Nephron progenitor cell (in vitro differentiated cells): ENCODE measurements at regions not wholly inside any gene's neighbourhood (a gene's known extent, or its start where the extent isn't known, plus 50 kb on each side); places are given as distances from the start of the nearest gene placed in this dataset.

Experiments used
- DNase-seq: peaks from one replicate; pipeline ENCODE4 v3.0.0; 2021
- H3K27ac Mint-ChIP-seq: 2 replicates; pipeline ENCODE4 v1.8.0; 2021; ENCODE audit warnings: mild to moderate bottlenecking, moderate library complexity, mixed read lengths
- H3K27me3 Mint-ChIP-seq: 2 replicates; pipeline ENCODE4 v1.8.0; 2021; ENCODE audit warnings: mild to moderate bottlenecking, low read depth, mixed read lengths; ENCODE audit not compliant: poor library complexity
- H3K36me3 Mint-ChIP-seq: 2 replicates; pipeline ENCODE4 v1.8.0; 2021; ENCODE audit warnings: low read depth, mixed read lengths
- H3K4me1 Mint-ChIP-seq: 2 replicates; pipeline ENCODE4 v1.8.0; 2021; ENCODE audit warnings: mixed read lengths
- H3K4me3 Mint-ChIP-seq: 2 replicates; pipeline ENCODE4 v1.8.0; 2021; ENCODE audit warnings: mild to moderate bottlenecking, moderate library complexity, mixed read lengths
- H3K9me3 Mint-ChIP-seq: 2 replicates; pipeline ENCODE4 v1.8.0; 2021; ENCODE audit warnings: mild to moderate bottlenecking, moderate library complexity, mixed read lengths
- CTCF ChIP-seq: fragments of 200-600 bp; sonication (generic); IDR thresholded peaks from 2 replicates; pipeline ENCODE4 v1.5.0; 2021; ENCODE audit warnings: antibody characterized with exemption

- H3K9me3 Mint-ChIP-seq = peaks cover 16% of the 10 kb centered on the region
- H3K27me3 Mint-ChIP-seq = peaks cover 8% of the 10 kb centered on the region
- no peak overlapping the region for H3K4me3 Mint-ChIP-seq
- no peak overlapping the region for H3K27ac Mint-ChIP-seq
- DNase-seq = no peak
- no peak for TF ChIP-seq CTCF
- no peaks in the 10 kb centered on the region for H3K36me3 Mint-ChIP-seq
- no peaks in the 10 kb centered on the region for H3K4me1 Mint-ChIP-seq
Observed at GRCh38 chr5:15168358-15168757, 296.8 kb upstream of the ANKH start.

GRCh38 chr5:15160091-15160490, 288.5 kb upstream of the ANKH start:
- Mint-ChIP-seq H3K27ac (no peak overlapping the region), H3K27me3 (peaks cover 5% of the 10 kb centered on the region), H3K4me3 (no peak overlapping the region), H3K36me3 (no peaks in the 10 kb centered on the region), H3K9me3 (no peaks in the 10 kb centered on the region), H3K4me1 (no peaks in the 10 kb centered on the region)
- no peak for TF ChIP-seq CTCF
- no peak for DNase-seq

- Mint-ChIP-seq H3K27ac (no peak overlapping the region), H3K27me3 (peaks cover 9% of the 10 kb centered on the region), H3K4me3 (no peak overlapping the region), H3K36me3 (no peaks in the 10 kb centered on the region), H3K9me3 (no peaks in the 10 kb centered on the region), H3K4me1 (no peaks in the 10 kb centered on the region)
- DNase-seq = no peak
- no peak for TF ChIP-seq CTCF
Observed at GRCh38 chr5:15159606-15160005, 288.0 kb upstream of the ANKH start.

GRCh38 chr5:15142458-15142857, 270.9 kb upstream of the ANKH start:
- Mint-ChIP-seq H3K9me3 (no peaks in the 10 kb centered on the region), H3K36me3 (no peaks in the 10 kb centered on the region), H3K27me3 (peaks cover 4% of the 10 kb centered on the region), H3K27ac (no peak overlapping the region), H3K4me3 (no peak overlapping the region), H3K4me1 (no peaks in the 10 kb centered on the region)
- DNase-seq = no peak
- no peak for TF ChIP-seq CTCF

- DNase-seq = no peak
- H3K4me1 Mint-ChIP-seq = no peaks in the 10 kb centered on the region
- TF ChIP-seq CTCF = no peak
Observed at GRCh38 chr5:15137414-15137813, 265.8 kb upstream of the ANKH start.

GRCh38 chr5:15135661-15136060, 264.1 kb upstream of the ANKH start:
- Mint-ChIP-seq H3K4me1 (no peaks in the 10 kb centered on the region), H3K4me3 (no peak overlapping the region), H3K36me3 (no peaks in the 10 kb centered on the region), H3K9me3 (no peaks in the 10 kb centered on the region), H3K27ac (no peak overlapping the region), H3K27me3 (no peaks in the 10 kb centered on the region)
- no peak for TF ChIP-seq CTCF
- DNase-seq = no peak

More at GRCh38 chr5:15137414-15137813, 265.8 kb upstream of the ANKH start:
- no peaks in the 10 kb centered on the region for H3K9me3 Mint-ChIP-seq
- no peak overlapping the region for H3K27ac Mint-ChIP-seq
- H3K36me3 Mint-ChIP-seq = no peaks in the 10 kb centered on the region
- no peak overlapping the region for H3K4me3 Mint-ChIP-seq
- peaks cover 4% of the 10 kb centered on the region for H3K27me3 Mint-ChIP-seq
